HG03045 (cell line): ENCODE measurements at regions not wholly inside any gene's neighbourhood (a gene's known extent, or its start where the extent isn't known, plus 50 kb on each side); places are given as distances from the start of the nearest gene placed in this dataset.

Experiments
- ATAC-seq: cut with Tn5 transposase; IDR thresholded peaks from one replicate; pipeline ENCODE4 v1.9.1; 2021; ENCODE audit warnings: mild to moderate bottlenecking, moderate library complexity; ENCODE audit not compliant: unreplicated experiment

DNA sequence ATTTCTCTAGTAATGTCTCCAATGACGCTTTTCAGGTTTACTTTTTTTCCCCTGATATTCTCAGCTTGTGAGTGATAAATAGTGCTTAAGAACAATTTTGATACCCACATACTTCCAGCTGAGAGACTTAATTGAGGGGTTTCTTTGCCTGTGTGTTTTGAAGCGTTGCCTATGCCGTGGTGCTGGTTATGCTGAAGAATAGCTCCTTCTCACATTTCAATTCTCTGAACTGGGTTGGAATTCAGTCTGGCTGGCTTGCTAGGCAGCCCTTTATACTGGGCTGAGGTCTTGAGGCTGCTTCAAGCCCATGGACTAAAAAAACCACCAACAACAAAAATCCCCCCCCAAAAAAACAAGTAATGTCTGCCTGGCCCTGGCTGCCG is 87.4 kb downstream of the CHST2 start:
- no peak for ATAC-seq

DNA sequence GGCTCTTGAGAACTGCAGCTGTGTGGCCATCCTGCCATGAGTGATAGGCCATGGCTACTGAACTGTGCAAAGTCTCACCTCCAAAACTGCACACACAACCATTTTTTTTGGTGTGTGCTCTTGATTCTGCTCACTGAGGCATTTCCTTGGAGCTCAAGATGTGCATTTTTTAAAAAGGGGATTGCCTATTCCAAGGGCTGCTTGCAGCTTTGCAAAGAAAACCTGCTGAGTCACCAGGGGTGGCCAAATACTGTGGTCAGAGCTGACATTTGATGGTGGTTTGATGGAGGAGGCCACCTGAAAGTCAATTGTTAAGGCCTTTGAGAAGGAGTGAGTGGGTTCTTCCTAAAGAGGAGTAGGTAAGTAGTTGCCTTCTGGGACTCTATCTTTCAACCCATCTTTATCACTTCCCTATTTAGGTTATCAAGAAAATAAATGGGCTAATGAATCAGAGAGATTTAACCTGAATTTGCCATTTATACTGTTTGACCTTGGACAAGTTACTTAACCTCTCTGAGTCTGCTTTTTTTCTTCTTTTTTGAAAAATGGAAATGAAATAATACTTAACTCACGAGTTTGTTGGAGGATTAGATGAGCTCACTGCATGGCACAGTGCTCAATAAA is 87.9 kb downstream of the CHST2 start:
- peak; percentile 65 for ATAC-seq

DNA sequence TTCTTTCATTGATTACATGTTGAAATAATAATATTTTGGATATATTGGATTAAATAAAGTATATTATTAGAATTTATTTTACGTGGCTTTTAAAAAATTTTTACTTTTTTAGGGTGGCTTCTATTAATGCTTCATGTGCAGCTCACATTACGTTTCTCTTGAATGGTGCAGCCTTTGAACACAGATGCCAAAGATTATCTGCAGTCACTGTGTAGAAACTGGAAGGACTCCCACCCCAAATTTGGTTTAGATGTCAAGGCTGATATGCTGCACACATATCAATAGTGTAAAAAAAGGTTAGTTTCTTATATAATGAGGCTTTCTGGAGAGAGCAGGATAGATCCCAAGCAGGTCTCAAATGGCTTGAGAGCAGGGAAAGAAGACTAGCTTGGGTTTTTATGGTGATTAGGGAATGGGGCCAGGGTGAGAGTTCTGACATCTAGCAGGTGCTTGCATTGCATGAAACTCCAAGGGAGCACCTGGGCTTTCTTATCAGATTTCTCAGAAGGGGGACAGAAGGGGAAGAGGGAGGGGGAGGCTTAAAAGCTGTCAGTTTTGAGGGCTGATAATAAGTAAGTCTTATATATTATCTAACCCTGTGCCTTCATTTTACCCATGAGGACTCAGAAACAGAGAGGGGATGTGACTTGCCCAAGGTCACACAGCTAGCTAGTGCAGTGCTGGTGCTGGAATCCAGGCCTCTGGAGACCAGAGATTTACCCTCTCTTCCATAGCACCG is 89.6 kb downstream of the CHST2 start:
- ATAC-seq: no peak

DNA sequence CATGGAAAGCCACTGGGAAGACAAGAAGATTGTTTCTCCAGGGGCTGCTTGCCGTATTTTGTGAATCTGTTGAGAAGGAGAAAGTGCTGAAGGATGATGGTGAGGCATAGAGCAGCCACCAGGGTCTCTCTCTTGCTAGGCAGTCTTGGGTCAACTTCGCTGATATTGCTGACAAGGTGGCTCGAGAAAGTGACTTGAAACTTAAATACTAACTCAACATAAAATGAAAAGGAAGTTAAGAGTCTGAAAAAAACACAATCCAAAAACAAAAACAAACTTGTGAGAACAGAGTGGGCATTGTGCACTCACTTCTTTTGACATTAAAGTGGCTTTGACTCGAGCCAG is 90.1 kb downstream of the CHST2 start:
- ATAC-seq: no peak

DNA sequence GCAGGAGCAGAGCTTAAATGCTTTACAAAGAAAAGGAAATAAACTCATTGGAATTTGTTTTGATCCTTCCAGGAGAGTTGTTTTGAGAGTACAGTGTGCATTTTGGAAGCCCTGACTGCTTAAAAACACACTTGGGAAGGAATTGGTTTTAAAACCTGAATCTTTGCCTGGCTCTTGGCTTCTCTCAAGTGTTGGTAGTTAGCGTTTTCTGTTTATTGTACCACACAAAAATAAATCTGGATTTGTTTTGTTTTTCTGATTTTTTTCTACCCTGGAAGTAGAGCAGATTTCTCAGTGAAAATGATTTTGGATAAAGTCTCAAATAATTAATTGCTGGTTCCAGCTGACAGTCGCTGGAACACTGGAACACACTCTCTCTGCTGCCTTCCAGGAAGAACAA is 90.6 kb downstream of the CHST2 start:
- ATAC-seq: no peak

DNA sequence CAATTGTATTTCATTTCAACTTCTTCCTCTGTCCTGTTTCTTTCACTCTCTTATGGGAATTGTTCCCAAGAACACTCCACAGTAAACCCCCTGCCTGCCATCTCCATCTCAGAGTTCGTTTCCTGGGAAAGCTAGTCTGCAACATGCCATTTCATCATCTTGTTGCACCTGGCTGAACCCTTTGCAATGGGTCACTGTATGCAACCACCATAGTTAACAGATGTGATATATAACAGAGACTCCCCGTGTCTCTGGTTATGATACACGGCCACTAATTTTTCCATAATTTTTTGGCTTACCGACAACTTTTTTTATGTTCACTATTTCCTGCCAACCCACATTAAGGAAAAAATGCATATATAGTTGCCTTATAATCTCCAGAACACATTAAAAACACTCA is 95.5 kb downstream of the CHST2 start:
- ATAC-seq: no peak
